ENCODE measurements at regions not wholly inside any gene's neighbourhood (a gene's known extent, or its start where the extent isn't known, plus 50 kb on each side); places are given as distances from the start of the nearest gene placed in this dataset.

GRCh38 chr17:71316176-71316897 is 804.5 kb upstream of the SOX9 start:
- DNase-seq (ENCODE audit: low read depth in 2 of 2) = no peak

DNA sequence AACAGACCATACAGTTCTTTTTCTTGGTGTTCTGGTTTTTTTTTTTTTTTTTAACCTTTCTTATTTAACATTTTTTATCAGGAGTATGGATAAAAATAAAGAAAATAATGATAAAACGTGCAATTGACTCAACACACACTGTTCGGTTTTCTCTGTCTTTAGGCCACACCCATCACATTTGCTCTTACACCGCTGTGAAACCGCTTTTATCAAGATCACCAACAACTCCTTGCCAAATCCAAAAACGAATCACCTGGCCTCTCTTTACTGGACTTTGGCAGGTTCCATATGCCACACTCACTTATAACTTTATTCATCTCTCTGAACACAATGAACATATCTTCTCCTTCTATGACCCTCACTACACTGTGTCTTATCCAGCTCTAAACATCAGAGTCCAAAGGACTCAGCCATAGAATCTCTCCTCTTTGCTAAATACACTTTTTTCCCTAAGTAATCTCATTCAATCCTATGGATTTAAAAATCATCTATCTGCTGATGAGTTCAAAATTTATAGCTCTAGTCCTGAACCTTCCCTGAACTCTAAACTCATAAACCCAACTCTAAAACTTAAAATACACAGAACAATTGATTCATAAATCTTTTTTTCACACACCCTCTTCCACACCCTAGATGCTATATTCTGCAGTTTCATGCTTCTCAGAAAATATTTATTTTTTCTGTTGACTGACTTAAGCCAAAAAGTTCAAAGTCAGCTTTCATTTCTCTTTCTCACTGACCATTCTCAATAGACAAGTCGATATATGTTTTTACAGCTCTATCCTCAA is 800.6 kb upstream of the SOX9 start:
- DNase-seq (ENCODE audit: low read depth in 2 of 2) = no peak

DNA sequence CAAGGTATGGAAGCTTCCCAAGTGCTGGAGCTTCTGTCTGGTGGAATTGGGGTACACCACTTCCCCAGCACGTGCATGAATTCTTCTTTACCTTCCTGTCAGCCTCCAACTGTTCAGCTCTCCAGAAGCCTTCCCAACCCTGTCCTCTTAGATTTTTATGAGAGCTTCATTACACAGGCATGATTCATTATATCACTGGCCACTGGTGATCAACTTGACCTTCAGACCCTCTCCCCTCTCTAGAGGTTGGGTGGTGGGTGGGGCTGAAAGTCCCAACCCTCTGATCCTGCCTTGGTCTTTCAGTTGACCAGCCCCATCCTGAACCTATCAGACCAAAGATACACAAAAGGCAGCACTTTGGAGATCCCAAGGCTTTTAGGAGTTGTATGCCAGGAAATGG is 795.7 kb upstream of the SOX9 start:
- DNase-seq (ENCODE audit: low read depth in 2 of 2) = no peak

- no peak for DNase-seq (ENCODE audit: low read depth in 2 of 2)
These were observed 794.9 kb upstream of the SOX9 start for GRCh38 chr17:71325886-71326285.

DNA sequence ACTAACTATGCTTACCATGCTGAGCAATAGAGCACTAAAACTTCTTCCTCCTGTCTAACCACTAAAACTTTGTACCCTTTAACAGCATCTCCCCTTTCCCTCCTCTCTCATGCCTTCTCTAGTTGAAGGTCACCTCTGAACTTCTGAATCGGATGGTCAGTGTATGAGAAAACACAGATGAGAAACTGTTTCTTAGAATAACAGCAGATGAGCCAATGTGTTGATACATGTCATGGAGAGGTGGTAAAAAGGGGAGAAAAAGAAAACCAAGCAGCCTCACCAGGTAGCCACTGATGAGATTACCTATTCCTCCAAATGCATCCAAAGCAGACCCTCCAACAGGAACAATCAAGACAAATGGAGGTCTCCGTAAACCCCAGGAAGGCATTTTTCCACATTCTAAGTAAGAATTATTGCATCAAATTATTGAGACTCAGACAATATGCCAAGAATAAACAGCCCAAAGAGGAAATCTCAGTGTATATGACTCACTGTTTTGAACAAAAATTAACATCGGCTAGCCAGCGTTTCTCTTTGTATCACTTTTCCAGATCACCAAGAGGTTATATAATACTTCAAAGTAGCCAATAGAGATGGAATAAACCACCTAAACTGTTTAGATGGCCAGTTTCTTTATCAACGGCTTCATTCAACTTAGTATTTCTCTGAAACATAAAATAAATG is 793.3 kb upstream of the SOX9 start:
- no peak for DNase-seq (ENCODE audit: low read depth in 2 of 2)

GRCh38 chr17:71329310-71330098 is 791.3 kb upstream of the SOX9 start:
- DNase-seq (ENCODE audit: low read depth in 2 of 2) = no peak

- DNase-seq (ENCODE audit: low read depth in 2 of 2) = no peak
These were observed 790.8 kb upstream of the SOX9 start for GRCh38 chr17:71330099-71330375.

- DNase-seq (ENCODE audit: low read depth in 2 of 2) = no peak
These were observed 789.0 kb upstream of the SOX9 start for GRCh38 chr17:71331754-71332325.

DNA sequence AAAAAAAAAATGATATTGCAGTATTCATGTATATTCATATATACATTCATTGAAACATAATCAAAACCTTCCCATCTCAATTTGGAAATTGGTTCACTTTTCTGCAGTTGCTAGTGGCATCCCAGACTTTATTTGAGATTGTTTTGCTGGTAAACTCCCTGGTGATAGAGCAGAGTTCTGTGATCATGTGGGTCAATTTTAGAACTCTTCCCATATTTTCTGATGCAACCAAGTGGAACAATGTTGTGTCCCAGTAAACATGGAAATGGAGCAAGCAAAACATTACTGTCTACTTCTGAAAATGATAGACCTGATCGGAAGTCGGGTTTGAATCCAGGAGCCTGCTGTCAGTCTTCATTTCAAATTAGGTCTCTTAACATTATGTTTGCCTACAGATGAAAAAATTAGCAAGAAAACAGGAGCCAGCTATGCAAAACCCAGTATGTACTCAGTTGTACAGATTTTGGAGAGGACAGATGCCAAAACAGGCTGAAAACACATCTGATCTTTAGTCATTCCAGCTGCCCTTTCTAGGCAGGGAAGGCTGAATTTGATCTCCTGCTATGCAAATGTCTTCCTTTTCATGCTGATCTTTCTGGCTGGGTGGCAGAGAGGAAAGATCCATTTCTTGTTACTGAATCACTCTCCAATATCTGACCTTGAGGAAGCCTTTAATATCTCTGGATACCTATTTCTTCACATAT is 786.6 kb upstream of the SOX9 start:
- no peak for DNase-seq (ENCODE audit: low read depth in 2 of 2)

DNA sequence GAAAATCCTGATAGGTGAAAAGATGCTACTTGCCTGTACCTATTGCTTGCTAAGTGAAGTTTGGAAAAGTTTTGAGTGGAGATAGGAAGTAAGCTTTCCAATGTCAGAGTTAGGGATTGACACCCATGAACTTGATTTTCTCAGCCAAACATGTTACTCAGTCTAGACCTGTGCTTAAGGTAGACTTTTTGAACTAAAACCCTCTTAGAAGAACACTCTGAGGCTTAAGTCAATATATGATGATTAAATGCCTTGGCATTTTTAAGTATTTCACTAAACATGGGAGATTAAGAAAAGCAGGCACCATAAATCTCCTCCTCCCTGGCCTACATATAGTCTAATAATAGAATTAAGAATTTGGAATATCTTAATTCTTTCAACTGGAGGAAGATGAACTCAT is 785.6 kb upstream of the SOX9 start:
- DNase-seq (ENCODE audit: low read depth in 2 of 2) = no peak

GRCh38 chr17:71337938-71338337 is 782.9 kb upstream of the SOX9 start:
- DNase-seq (ENCODE audit: low read depth in 2 of 2) = no peak

- DNase-seq (ENCODE audit: low read depth in 2 of 2) = no peak
These were observed 782.4 kb upstream of the SOX9 start for GRCh38 chr17:71338396-71338795.

DNA sequence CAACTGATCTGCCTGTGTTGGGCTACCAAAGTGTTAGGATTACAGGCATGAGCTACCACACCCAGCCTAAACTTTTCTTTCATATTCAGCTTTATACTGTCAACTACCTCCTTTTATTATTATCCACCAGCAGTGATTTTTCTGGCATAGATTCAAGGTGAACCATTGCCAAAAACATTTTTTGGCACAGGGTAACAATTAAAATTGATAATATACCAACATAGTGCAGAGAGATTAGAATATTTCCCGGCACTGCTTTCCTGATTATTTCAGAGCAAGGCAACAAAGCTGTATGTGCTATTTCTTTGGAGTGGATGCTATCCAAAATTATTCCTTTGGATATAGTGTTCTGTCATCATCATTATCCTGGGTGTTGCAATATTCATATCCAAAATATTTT is 781.6 kb upstream of the SOX9 start:
- no peak for DNase-seq (ENCODE audit: low read depth in 2 of 2)

DNA sequence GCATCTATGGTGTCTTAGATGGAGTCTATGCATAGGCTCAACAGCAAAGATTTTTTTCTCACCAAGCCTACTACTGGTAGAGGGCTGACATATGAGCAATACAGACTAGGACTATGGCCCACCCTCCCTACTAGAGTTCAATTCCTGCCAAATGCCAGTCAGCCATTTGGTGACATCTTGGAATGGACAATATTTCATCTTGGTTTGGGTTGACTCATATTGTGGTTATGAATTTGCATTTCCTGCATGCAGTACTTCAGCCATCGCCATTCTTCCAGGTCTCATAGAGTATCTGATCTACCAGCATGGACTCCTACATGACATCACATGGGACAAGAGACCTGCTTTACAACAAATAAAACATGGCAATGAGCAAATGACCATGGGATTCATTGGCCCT is 778.1 kb upstream of the SOX9 start:
- no peak for DNase-seq (ENCODE audit: low read depth in 2 of 2)

- DNase-seq (ENCODE audit: low read depth in 2 of 2) = no peak
These were observed 770.8 kb upstream of the SOX9 start for GRCh38 chr17:71349908-71350600.

DNA sequence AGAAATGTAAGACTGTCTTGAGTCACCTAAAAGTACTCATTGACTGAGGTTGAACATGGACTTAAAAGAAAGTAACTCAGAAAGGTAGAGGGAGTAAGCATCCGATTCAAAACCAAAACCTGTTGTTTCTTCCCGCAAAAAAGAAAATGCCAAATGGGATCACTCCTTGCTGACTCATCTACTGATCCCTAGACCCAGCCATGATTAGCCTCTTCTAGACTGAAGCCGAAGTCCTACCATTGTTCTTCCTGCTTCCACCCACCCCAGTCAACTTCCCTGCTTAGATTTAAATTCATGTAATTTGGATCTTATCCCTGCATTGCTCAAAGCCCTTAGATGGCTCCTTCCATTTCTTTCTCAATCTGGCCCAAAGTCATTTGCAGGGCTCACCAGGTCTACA is 760.5 kb upstream of the SOX9 start:
- no peak for DNase-seq (ENCODE audit: low read depth in 2 of 2)

DNA sequence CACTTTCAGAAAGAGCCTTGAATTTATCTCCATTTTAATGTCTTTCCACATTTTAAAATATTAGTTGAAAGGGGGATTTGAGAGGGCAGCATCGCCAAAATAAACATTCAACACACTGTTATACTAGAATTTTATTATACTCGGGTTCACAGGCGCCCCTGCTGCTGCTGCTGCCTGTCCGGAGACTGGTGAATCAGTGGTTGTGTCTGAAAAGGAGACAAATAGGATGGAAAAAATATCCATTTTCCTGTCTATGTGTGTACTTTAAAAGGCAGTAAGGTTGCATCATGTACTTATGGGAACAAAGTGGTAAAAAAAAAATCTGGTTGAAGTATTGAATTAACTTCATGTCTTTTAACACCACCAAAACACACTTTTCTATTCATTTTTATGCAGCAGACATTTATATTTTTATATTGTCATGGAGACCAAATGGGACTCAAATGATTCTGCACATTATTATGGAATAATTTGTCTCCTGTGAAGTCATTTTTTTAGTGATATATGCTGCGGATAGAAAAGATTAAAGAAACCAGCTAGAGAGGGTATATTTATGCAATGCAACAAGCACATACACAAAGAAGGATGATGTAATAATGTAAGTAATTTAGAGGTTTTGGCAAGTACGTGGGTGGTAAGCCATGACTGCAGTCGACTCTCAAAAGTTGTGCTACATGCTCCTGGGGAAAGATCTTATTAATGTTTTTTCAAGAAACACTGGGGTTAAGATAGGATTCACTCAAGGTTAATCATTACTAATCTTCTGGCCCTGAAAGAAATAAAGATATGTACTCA is 759.0 kb upstream of the SOX9 start:
- no peak for DNase-seq (ENCODE audit: low read depth in 2 of 2)

GRCh38 chr17:71363661-71364060 is 757.2 kb upstream of the SOX9 start:
- DNase-seq (ENCODE audit: low read depth in 2 of 2) = no peak

GRCh38 chr17:71371809-71372208 is 749.0 kb upstream of the SOX9 start:
- DNase-seq (ENCODE audit: low read depth in 2 of 2) = no peak

GRCh38 chr17:71375948-71376347 is 744.9 kb upstream of the SOX9 start:
- no peak for DNase-seq (ENCODE audit: low read depth in 2 of 2)

All from dermis microvascular lymphatic vessel endothelial cell (primary cell).